GM10266 (cell line): ENCODE measurements at regions not wholly inside any gene's neighbourhood (a gene's known extent, or its start where the extent isn't known, plus 50 kb on each side); places are given as distances from the start of the nearest gene placed in this dataset.

Experiments used
- DNase-seq: peaks from one replicate; pipeline ENCODE4 v3.0.0; 2012; ENCODE audit errors: extremely low spot score
- TF ChIP-seq, protein P1 (sequence below): IDR thresholded peaks from 2 replicates; pipeline ENCODE4 v1.5.1; 2012; ENCODE audit warnings: mild to moderate bottlenecking, low read depth; ENCODE audit not compliant: control insufficient read depth, insufficient read depth; ENCODE audit errors: missing control alignments

DNA sequence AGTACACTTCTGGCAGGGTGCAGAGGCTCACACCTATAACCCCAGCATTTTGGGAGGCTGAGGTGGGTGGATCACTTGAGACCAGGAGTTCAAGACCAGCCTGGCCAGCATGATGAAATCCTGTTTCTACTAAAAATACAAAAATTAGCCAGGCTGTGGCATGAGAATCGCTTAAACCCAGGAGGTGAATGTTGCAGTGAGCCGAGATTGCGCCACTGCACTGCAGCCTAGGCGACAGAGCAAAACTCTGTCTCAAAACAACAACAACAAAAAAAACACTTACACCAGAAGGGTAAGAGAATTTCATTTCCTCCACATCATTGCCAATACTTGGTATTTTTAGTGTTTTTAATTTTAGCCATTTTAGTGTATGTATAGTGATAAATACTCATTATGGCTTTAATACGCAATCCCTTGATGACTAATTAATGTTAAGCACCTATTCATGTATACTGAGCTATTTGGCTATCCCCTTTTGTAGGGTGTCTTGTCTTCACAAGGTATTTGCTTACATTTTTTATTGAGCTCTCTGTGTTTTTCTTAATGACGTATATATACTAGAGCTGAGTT is 77.1 kb upstream of the TNR start:
- no peak for DNase-seq
- TF ChIP-seq, protein P1, sequence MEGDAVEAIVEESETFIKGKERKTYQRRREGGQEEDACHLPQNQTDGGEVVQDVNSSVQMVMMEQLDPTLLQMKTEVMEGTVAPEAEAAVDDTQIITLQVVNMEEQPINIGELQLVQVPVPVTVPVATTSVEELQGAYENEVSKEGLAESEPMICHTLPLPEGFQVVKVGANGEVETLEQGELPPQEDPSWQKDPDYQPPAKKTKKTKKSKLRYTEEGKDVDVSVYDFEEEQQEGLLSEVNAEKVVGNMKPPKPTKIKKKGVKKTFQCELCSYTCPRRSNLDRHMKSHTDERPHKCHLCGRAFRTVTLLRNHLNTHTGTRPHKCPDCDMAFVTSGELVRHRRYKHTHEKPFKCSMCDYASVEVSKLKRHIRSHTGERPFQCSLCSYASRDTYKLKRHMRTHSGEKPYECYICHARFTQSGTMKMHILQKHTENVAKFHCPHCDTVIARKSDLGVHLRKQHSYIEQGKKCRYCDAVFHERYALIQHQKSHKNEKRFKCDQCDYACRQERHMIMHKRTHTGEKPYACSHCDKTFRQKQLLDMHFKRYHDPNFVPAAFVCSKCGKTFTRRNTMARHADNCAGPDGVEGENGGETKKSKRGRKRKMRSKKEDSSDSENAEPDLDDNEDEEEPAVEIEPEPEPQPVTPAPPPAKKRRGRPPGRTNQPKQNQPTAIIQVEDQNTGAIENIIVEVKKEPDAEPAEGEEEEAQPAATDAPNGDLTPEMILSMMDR: no peak

DNA sequence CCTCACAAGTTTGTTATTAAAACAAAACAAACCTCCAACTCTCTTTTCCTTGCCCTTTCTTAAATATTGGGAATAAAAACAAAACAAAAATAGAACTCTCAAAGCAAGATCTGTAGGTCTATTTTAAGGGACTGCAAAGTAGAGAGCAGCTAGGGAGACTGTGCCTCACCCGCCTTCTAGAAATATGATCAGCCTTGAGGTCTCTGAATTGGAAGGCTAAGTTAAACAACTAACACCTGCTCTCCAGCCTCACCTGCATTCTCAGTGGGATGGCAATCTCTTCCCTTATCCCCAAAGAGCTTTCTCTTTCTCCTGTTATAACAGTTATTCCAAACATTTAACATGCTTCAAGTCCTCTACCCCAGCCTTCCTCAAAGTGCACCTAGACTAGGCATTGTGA is 75.5 kb upstream of the TNR start:
- TF ChIP-seq, protein P1: no peak
- no peak for DNase-seq

DNA sequence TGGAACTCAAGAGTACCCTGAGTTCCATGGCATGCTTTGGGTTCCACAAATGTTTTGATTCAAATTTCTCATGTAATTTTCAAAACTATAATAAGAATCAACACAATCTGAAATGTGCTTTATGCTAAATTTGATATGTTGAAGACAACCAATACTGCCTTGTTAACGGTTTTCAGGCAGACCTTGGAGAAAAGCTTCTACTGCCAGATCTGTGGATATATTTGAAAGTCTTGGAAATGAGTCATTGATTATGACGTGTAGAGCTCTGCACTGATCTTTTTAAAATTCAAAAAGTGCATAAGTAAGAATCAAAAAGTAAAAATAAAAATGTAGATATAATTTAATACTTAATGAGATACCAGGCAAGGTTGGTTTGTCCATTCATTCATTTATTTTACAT is 74.0 kb upstream of the TNR start:
- no peak for DNase-seq
- TF ChIP-seq, protein P1: no peak

DNA sequence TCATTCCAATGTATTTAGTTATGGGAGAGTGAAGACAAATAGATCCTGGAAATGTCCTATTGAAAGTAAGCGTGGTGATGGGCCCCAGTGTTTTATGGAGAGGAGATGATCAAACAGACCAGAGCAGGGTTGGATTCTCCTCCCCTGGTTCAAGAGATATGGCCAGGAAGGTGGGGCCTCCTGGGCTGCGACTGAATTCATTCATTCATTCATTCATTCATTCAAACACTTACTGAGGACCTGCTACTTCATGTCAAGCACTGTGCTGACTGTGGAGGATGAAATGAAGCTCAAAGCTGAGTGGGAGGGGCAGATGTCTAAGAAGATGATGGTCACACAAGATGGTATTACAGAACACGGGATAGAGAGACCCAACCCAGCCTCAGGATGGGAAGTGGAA is 71.5 kb upstream of the TNR start:
- no peak for DNase-seq
- TF ChIP-seq, protein P1: no peak

DNA sequence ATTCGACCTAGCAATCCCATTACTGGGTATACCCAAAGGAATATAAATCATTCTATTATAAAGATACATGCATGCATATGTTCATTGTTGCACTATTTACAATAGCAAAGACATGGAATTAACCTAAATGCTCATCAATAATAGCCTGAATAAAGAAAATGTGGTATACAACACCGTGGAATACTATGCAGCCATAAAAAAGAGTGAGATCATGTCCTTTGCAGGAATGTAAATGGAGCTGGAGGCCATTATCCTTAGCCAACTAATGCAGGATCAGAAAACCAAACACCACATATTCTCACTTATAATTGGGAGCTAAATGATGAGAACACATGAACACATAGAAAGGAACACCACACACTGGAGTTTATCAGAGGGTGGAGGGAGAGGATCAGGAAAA is 69.5 kb upstream of the TNR start:
- no peak for DNase-seq

DNA sequence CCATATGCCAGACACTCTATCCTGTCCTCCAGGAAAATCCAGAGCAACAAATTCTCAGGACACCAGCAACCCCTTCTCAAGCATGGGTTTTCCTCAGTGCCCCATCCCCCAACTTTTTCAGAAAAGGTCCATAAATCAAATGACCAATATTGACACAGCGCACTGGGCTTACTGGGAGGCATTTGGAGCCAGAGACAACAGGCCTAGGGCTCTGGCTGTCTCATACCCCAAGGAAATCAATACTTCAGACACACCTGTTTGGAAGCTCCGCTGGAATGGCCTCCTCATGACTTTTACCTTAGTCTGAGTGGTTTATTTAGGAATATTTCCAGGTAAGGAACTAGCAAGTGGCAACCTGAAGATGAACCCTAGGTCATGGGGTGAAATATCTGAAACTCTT is 66.9 kb upstream of the TNR start:
- no peak for DNase-seq
- TF ChIP-seq, protein P1: no peak

More for the DNA sequence above, 69.5 kb upstream of the TNR start:
- TF ChIP-seq, protein P1: no peak

DNA sequence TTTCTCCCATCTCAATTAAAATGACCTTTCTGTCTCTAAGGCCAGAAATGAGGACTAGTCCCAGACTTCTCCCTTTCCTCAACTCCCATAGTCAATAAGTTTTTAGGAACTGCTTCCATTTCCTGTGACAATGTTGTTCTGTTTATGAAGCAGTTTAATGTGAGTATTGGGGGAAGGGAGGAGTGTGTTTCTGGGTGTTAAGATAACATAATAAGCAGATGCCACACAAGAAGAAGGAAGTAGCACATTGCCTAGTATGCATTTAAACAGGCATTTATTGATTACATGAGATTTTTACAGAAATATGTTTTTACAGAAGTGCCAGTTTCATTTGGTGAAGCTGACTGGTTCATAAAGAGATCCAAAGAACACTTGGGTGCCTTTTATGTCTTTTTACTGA is 65.6 kb upstream of the TNR start:
- DNase-seq: no peak
- TF ChIP-seq, protein P1: no peak
